Activated CD4-positive, alpha-beta memory T cell treated with anti-CD3 and anti-CD28 coated beads for 36 hours (primary cell): ENCODE measurements at regions not wholly inside any gene's neighbourhood (a gene's known extent, or its start where the extent isn't known, plus 50 kb on each side); places are given as distances from the start of the nearest gene placed in this dataset.
"Not testable (repeated sequence)": the region's sequence is repeated elsewhere in the genome, so short reads cannot be mapped to it uniquely, and the experiment has no call there.

Source experiments
- CTCF ChIA-PET: fragments of 350-600 bp; sonication (Branson Sonifier 250); formaldehyde crosslinking; loops from one replicate; lab custom pipeline; 2021; ENCODE audit warnings: antibody characterized with exemption, inconsistent platforms; lab: Charles Lee
- POLR2A ChIA-PET: fragments of 350-600 bp; sonication (Branson Sonifier 250); formaldehyde crosslinking; loops from one replicate; lab custom pipeline; 2021; ENCODE audit warnings: antibody characterized with exemption; lab: Charles Lee
- DNase-seq: peaks from one replicate; pipeline ENCODE4 v3.0.0-alpha.2; 2020
- H3K27ac Mint-ChIP-seq: one replicate; pipeline ENCODE4 v1.8.0; 2021; ENCODE audit warnings: mixed read lengths
- H3K27me3 Mint-ChIP-seq: one replicate; pipeline ENCODE4 v1.8.0; 2021; ENCODE audit warnings: mixed read lengths
- H3K36me3 Mint-ChIP-seq: one replicate; pipeline ENCODE4 v1.8.0; 2021; ENCODE audit warnings: mixed read lengths
- H3K4me1 Mint-ChIP-seq: one replicate; pipeline ENCODE4 v1.8.0; 2021; ENCODE audit warnings: low read depth, mixed read lengths
- H3K4me3 Mint-ChIP-seq: one replicate; pipeline ENCODE4 v1.8.0; 2021; ENCODE audit warnings: mild to moderate bottlenecking, mixed read lengths
- H3K9me3 Mint-ChIP-seq: one replicate; pipeline ENCODE4 v1.8.0; 2021; ENCODE audit warnings: mixed read lengths
- intact Hi-C: fragments of 100-400 bp; cut with micrococcal nuclease; formaldehyde crosslinking; loops from one replicate; pipeline ENCODE4 v1.15.1; 2023

GRCh38 chr13:97875218-97875617, 78.3 kb upstream of the IPO5 start:
- no peak for DNase-seq
- Mint-ChIP-seq H3K27me3 (peaks cover 12% of the 10 kb centered on the region), H3K9me3 (no peaks in the 10 kb centered on the region), H3K4me3 (no peak overlapping the region), H3K4me1 (no peaks in the 10 kb centered on the region), H3K36me3 (no peaks in the 10 kb centered on the region), H3K27ac (no peak overlapping the region)
- intact Hi-C loops: no loop called here
- CTCF ChIA-PET: no interaction called here
- POLR2A ChIA-PET: no interaction called here

- no peaks in the 10 kb centered on the region for H3K9me3 Mint-ChIP-seq
- ChIA-PET CTCF (no interaction called here), POLR2A (no interaction called here)
- H3K4me1 Mint-ChIP-seq: no peaks in the 10 kb centered on the region
- no peak for DNase-seq
- no peak overlapping the region for H3K4me3 Mint-ChIP-seq
- no peaks in the 10 kb centered on the region for H3K36me3 Mint-ChIP-seq
- no peak overlapping the region for H3K27ac Mint-ChIP-seq
- H3K27me3 Mint-ChIP-seq: peaks cover 13% of the 10 kb centered on the region
- intact Hi-C loops: no loop called here
Observed at GRCh38 chr13:97875911-97876310, 77.6 kb upstream of the IPO5 start.

DNA sequence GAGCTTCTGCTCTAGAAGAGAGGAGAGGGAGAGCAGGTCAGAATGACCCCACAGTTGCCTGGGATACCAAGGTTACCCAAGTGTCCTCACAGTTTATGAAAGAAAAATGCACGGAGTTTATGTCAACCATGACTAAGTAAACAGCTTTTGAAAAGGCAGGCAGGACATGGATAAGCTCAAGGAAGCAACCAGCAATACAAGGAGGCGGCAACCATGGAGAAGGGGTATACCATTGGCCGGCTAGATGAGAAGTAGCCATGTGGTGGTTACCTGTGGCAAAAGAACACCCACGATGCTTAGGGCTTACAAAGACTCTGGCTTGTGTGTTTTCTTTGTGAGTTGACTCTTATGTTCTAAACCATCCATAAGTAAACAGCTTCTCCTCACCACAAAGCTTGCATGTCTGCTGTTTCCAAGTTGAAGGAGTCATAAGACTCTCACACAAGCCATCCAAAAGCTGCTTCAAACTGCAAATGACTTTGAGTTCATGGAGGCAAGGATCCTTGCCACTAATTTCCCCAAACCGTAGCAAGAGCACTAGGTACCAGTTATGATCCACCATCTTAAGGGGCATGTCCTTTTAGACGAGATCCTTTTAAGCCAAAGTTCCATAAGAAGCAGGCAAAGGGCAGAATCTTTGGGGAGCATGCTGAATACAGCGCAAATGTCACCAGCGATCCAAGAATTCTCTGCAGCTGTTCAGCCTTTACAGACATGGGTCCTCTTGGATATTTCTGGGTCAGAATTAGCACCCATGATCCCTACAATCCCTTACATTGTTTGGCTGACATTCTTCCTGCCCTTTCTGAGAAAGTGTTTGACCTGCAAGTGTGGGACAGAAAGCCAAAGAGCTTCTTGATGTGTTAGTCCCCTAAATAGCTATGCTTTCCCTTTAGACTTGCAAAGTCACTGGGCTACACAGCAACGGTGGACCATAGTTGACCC, 74.8 kb upstream of the IPO5 start:
- intact Hi-C loops: no loop called here
- no peaks in the 10 kb centered on the region for H3K4me1 Mint-ChIP-seq
- CTCF ChIA-PET: no interaction called here
- POLR2A ChIA-PET: no interaction called here
- DNase-seq: no peak
- H3K27me3 Mint-ChIP-seq: peaks cover 20% of the 10 kb centered on the region
- no peak overlapping the region for H3K4me3 Mint-ChIP-seq
- H3K9me3 Mint-ChIP-seq: no peaks in the 10 kb centered on the region
- H3K27ac Mint-ChIP-seq: no peak overlapping the region
- H3K36me3 Mint-ChIP-seq: no peaks in the 10 kb centered on the region

GRCh38 chr13:97879646-97880310, 73.7 kb upstream of the IPO5 start:
- ChIA-PET CTCF (no interaction called here), POLR2A (no interaction called here)
- Mint-ChIP-seq H3K4me1 (no peaks in the 10 kb centered on the region), H3K36me3 (no peaks in the 10 kb centered on the region), H3K9me3 (no peaks in the 10 kb centered on the region), H3K27ac (no peak overlapping the region), H3K4me3 (no peak overlapping the region), H3K27me3 (peaks cover 18% of the 10 kb centered on the region)
- DNase-seq: no peak
- intact Hi-C loops: no loop called here

DNA sequence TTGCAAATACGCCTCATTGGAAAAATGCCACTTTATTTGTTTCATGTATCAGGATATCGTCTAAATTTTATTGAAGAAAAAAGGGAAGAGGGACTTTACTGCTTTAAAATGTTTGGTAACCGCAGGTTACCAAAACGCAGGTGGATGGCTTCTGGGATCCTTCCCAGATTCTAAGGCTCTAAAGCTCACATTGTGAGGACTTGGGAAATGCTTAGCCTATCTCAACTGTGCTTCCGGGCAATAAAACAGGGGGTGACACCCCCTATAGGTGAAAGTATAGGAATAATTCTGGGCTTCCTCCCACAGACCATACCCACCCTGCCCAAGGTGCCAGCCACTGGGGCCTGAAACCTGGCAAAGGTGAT, 73.2 kb upstream of the IPO5 start:
- DNase-seq: no peak
- H3K36me3 Mint-ChIP-seq: no peaks in the 10 kb centered on the region
- no peaks in the 10 kb centered on the region for H3K9me3 Mint-ChIP-seq
- POLR2A ChIA-PET: no interaction called here
- intact Hi-C loops: no loop called here
- H3K4me1 Mint-ChIP-seq: no peaks in the 10 kb centered on the region
- peaks cover 15% of the 10 kb centered on the region for H3K27me3 Mint-ChIP-seq
- no peak overlapping the region for H3K4me3 Mint-ChIP-seq
- CTCF ChIA-PET: no interaction called here
- H3K27ac Mint-ChIP-seq: no peak overlapping the region

DNA sequence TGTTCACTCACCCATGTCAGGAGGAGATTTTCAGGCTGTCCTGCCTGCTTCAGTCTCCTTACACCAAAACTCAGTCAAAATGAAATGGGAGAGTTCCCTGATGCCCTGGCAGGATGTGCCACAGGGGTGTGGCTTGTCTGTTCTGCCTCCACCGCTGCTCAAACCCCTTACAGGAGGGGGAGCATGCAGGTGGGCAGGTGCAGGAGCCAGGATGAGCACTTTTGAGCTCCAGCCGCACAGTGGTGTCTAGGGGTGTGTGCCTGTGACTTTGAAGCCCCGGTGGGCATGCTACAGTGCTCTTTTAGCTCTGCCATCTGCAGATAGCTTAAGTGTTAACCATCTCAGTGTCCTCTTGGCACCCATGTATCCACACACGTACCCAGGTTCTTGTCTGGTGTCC, 71.9 kb upstream of the IPO5 start:
- CTCF ChIA-PET: no interaction called here
- H3K4me1 Mint-ChIP-seq: no peaks in the 10 kb centered on the region
- H3K27ac Mint-ChIP-seq: no peak overlapping the region
- peaks cover 15% of the 10 kb centered on the region for H3K27me3 Mint-ChIP-seq
- no peak for DNase-seq
- no peaks in the 10 kb centered on the region for H3K9me3 Mint-ChIP-seq
- H3K4me3 Mint-ChIP-seq: no peak overlapping the region
- no peaks in the 10 kb centered on the region for H3K36me3 Mint-ChIP-seq
- intact Hi-C loops: no loop called here
- POLR2A ChIA-PET: no interaction called here

- Mint-ChIP-seq H3K36me3 (no peaks in the 10 kb centered on the region), H3K27ac (no peak overlapping the region), H3K4me1 (no peaks in the 10 kb centered on the region), H3K27me3 (peaks cover 14% of the 10 kb centered on the region), H3K4me3 (no peak overlapping the region), H3K9me3 (no peaks in the 10 kb centered on the region)
- ChIA-PET CTCF (interaction anchor here (1.0 kb wide), 1 partner anchor 28 kb away, joined by 3 read pairs; no protein-coding TSS in a partner anchor), POLR2A (no interaction called here)
- intact Hi-C loops: no loop called here
- DNase-seq: no peak
Observed at GRCh38 chr13:97883396-97883795, 70.1 kb upstream of the IPO5 start.

- no peak for DNase-seq
- Mint-ChIP-seq H3K9me3 (no peaks in the 10 kb centered on the region), H3K4me3 (no peak overlapping the region), H3K36me3 (no peaks in the 10 kb centered on the region), H3K4me1 (no peaks in the 10 kb centered on the region), H3K27me3 (peaks cover 14% of the 10 kb centered on the region), H3K27ac (no peak overlapping the region)
- CTCF ChIA-PET: no interaction called here
- POLR2A ChIA-PET: no interaction called here
- intact Hi-C loops: no loop called here
Observed at GRCh38 chr13:97884707-97885468, 68.6 kb upstream of the IPO5 start.

- Mint-ChIP-seq H3K9me3 (no peaks in the 10 kb centered on the region), H3K4me3 (no peak overlapping the region), H3K27me3 (peaks cover 12% of the 10 kb centered on the region), H3K4me1 (no peaks in the 10 kb centered on the region), H3K27ac (no peak overlapping the region), H3K36me3 (no peaks in the 10 kb centered on the region)
- no peak for DNase-seq
- ChIA-PET CTCF (no interaction called here), POLR2A (no interaction called here)
- intact Hi-C loops: no loop called here
Observed at GRCh38 chr13:97885641-97886040, 67.8 kb upstream of the IPO5 start.

DNA sequence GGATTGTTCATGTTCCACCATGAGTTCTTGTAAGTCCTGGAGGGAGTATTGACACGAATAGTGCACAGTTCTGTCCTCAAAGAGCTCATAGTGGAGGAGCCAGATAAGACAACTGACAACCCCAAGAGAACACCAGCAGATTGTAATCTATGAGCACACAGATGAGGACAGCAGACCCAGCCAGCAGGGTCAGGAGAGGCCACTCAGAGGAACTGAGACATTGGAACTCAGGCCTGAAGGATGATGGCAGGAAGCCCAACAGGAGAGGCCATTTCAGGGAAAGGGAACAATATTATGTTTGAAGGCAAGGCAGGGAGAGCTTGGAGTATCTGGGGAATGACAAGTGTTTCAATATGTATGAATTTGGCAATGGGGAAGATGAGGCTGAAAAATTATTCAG, 63.7 kb upstream of the IPO5 start:
- intact Hi-C loops: no loop called here
- POLR2A ChIA-PET: no interaction called here
- Mint-ChIP-seq H3K27ac (no peak overlapping the region), H3K36me3 (no peaks in the 10 kb centered on the region), H3K9me3 (peaks cover 4% of the 10 kb centered on the region), H3K4me3 (no peak overlapping the region), H3K27me3 (peaks cover 2% of the 10 kb centered on the region), H3K4me1 (no peaks in the 10 kb centered on the region)
- no peak for DNase-seq
- CTCF ChIA-PET: no interaction called here

GRCh38 chr13:97890573-97890972, 62.9 kb upstream of the IPO5 start:
- H3K4me1 Mint-ChIP-seq: no peaks in the 10 kb centered on the region
- no peak overlapping the region for H3K27ac Mint-ChIP-seq
- H3K27me3 Mint-ChIP-seq: peaks cover 2% of the 10 kb centered on the region
- intact Hi-C loops: no loop called here
- H3K4me3 Mint-ChIP-seq: no peak overlapping the region
- no peaks in the 10 kb centered on the region for H3K36me3 Mint-ChIP-seq
- ChIA-PET POLR2A (no interaction called here), CTCF (no interaction called here)
- DNase-seq: no peak
- H3K9me3 Mint-ChIP-seq: peaks cover 6% of the 10 kb centered on the region

DNA sequence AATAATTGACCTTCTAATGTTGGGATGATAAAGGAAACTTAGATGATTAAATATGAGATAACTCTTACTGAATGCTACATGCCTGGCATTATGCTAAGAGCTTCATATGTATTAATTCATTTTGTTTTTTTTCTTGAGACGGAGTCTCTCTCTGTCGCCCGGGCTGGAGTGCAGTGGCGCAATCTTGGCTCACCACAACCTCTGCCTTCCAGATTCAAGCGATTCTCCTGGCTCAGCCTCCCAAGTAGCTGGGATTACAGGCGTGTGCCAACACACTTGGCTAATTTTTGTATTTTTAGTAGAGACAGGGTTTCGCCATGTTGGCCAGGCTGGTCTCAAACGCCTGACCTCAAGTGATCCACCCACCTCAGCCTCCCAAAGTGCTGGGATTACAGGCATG, 61.5 kb upstream of the IPO5 start:
- H3K4me1 Mint-ChIP-seq, H3K9me3 Mint-ChIP-seq, H3K36me3 Mint-ChIP-seq, intact Hi-C loops, H3K4me3 Mint-ChIP-seq, H3K27me3 Mint-ChIP-seq, POLR2A ChIA-PET, H3K27ac Mint-ChIP-seq, CTCF ChIA-PET, DNase-seq: not testable (repeated sequence)
